HG03354 (cell line): ENCODE measurements at regions not wholly inside any gene's neighbourhood (a gene's known extent, or its start where the extent isn't known, plus 50 kb on each side); places are given as distances from the start of the nearest gene placed in this dataset.

Source experiments
- ATAC-seq: cut with Tn5 transposase; IDR thresholded peaks from one replicate; pipeline ENCODE4 v1.9.1; 2021; ENCODE audit warnings: mild to moderate bottlenecking; ENCODE audit not compliant: unreplicated experiment, poor library complexity, severe bottlenecking

GRCh38 chr7:114755856-114756255 lies 166.0 kb upstream of the MDFIC start:
- no peak for ATAC-seq

GRCh38 chr7:114758661-114759227 lies 163.2 kb upstream of the MDFIC start:
- ATAC-seq, result no peak

DNA sequence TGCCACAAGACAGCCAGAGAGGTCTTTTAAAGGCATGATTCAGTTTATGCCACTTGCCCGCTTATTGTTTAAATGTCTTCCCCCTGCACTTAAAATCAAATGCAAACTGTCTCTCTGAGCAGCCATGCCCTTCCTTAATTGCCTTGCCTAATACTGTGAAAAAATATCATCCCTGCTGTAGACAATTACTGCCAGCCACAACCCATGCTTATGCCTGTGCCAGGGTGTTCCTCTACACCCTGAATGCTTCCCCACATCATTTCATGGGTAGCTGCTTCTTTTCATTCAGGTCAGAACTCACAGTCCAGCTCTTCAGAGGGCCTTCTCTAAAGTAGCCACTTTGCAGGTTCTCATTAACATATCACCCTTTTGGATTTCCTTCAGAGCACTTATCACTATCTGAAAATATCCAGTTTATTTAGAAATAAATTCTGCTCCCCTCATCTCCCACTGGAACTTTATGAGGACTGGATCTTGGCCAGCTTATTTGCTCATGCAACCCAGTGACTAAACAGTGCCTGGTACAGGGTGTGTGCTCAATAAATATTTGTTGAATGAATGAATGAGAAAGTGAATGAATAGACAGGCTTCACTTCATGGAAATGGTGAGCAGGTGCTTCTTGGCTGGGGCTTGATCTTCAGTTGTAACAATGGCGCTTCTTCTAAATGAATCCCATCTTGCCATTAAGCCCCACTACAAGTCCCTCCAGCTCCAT lies 162.4 kb upstream of the MDFIC start:
- ATAC-seq, result no peak

DNA sequence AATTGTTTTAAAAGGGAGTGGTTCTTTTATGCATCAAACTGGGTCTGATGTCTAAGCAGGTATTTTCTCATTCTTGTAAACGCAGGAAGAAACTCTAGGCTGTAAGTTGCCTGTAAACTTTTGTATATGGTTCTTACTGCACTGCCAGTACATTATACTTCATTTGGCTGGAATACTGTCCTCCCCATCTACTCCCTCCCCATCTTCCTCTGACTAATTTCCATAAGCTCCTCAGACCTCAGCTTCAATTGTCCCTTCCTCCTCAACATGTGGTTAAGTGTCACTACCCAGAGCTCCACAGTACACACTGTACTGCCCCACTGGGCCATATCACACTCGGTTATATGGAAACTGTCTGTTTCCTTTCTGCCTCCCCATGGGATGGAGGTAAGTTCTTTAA lies 161.4 kb upstream of the MDFIC start:
- no peak for ATAC-seq

DNA sequence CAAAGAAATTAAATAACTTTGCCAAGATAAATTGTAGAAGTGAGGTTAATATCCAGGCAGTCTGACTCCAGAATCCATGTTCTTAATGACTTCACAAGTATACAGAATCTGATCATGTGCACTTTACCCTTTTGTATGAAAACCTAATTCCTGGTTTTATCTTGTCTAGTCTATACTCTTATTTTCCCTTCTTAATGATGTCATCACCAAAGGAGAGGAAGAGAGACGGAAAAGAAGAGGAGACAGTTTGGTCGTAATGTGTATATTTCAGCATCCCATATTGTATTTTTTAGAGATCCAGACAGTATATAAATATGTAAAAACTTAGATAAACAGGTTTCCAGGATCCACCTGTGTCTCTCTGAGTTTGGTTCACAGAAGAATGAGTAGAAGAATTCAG lies 159.9 kb upstream of the MDFIC start:
- no peak for ATAC-seq

DNA sequence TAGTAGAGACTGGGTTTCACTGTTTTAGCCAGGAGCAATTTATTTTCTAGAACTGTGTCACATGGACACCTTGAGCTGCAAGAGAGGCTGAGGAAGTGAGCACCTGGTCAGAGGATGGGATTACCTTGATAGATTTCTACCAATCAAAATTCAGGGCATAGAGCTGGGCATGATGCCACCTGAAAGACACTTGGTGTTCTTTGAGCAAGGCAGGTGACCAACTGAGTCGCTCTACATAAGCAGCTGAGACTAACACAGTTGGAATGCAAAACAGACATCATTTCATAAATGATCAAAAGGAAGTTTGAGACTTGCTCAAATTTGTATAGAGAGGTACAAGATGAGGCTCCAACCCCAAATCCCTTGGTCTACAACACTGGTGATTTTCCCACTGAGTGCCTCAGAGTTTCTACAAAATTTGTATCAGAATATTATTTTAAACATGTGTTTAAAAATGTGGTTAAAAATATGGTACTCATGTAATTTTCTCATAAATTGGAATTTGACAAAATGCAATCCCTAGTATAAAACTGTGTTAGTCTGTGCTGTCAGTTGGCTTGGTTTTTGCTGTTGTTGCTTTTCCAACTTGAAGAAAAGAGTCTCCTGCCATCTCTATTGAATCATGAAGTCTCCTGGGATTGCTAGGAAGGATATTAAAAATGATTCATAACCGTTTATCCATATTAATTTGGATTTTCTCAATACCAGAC lies 156.4 kb upstream of the MDFIC start:
- no peak for ATAC-seq

- ATAC-seq, result no peak
These were observed 155.9 kb upstream of the MDFIC start for GRCh38 chr7:114766041-114766356.

DNA sequence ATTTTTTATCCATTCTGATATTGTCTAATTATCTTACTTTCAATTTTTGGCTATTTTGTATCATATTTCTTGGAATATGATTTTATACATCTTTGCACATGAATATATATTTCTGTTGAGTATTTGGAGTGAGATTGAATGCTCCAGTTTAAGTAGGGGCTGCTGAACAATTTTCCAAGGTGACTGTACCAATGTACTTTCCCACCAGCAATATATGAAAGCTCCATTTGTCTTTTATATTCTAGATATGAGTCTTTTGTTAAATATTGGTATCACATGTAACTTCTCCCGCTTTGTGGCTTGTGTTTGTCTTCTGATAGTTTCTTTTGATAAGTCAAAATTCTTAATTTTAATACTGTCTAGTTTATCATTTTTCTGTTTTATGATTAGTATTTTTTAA lies 144.6 kb upstream of the MDFIC start:
- ATAC-seq, result no peak

GRCh38 chr7:114783508-114783907 lies 138.4 kb upstream of the MDFIC start:
- no peak for ATAC-seq

GRCh38 chr7:114784177-114784576 lies 137.7 kb upstream of the MDFIC start:
- no peak for ATAC-seq

GRCh38 chr7:114784746-114785145 lies 137.1 kb upstream of the MDFIC start:
- no peak for ATAC-seq

DNA sequence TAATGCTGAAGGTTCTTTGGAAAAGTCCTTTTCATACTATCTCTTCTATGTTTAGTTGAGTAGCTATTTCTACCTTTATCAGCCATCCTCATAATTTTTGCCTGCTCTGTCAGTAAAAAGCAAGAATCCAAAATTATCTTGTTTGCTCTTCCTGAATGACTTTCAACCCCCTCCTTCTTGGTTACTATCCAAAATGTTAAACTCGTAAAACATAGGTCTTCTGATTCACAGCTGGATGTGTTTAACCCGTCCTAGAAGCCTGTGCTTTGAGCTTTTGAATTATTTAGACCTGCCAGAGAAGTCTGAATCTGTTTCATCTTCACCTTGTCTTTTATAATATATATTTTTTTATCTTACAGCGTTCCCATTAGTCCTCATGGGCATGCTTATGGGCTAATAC lies 136.4 kb upstream of the MDFIC start:
- no peak for ATAC-seq

- no peak for ATAC-seq
These were observed 135.4 kb upstream of the MDFIC start for GRCh38 chr7:114786455-114786854.

DNA sequence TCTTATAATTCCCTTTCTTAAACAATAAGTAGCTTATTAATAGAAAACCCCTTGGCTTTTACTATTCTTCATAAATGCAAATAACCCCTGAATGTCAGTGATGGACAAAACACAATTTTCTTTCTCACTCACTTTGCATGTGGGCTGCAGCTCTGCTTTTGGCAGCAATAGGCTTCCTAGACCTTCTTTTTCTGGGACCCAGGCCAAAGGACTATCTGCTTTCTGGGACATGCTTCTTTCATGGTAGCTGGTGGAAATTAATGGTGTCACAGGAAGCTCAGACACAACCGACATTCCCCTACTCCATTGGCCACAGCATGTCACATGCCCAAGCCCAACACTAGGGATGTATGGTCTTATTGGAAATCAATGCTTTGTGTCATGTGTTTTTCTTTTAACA lies 134.3 kb upstream of the MDFIC start:
- ATAC-seq, result no peak

- ATAC-seq, result no peak
These were observed 133.2 kb upstream of the MDFIC start for GRCh38 chr7:114788706-114789105.

DNA sequence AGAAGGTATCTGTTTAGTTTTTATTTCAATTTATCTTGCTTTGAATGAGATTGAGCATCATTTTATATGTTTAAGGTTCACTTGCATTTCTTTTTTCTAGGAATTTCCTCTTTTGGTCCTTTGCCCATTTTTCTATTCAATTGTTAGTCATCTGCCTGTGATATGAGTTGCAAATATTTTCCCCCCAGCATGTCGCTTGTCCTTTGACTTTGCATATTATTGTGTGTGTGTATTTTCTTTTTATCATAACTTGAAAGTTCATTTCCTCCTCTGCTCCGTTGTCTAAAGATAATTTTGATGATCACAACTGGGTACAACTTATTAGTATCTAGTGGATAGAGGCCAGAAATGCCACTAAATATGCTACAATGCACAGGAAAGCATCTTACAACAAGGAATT lies 132.7 kb upstream of the MDFIC start:
- ATAC-seq, result no peak

GRCh38 chr7:114789871-114790311 lies 132.0 kb upstream of the MDFIC start:
- no peak for ATAC-seq

DNA sequence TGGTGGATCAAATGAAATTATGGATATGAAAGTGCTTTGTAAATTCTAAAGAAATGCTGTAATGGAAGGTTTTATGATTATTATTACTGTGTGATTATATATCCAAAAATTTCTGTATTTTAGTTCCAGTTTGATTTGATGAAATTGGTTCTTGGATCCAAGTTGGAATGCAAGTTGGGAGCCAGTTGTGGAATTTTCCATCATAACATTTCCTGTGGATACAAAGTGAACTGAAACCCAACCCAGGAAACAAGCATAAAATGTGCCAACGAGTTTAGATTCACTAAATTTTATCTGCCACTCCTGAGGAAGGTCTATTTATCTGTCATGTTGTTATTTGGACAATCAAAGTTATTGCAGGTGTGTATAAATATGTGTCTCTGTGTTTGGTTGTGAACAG lies 131.4 kb upstream of the MDFIC start:
- no peak for ATAC-seq

GRCh38 chr7:114791771-114792170 lies 130.1 kb upstream of the MDFIC start:
- no peak for ATAC-seq

- ATAC-seq, result no peak
These were observed 128.6 kb upstream of the MDFIC start for GRCh38 chr7:114793155-114793845.

DNA sequence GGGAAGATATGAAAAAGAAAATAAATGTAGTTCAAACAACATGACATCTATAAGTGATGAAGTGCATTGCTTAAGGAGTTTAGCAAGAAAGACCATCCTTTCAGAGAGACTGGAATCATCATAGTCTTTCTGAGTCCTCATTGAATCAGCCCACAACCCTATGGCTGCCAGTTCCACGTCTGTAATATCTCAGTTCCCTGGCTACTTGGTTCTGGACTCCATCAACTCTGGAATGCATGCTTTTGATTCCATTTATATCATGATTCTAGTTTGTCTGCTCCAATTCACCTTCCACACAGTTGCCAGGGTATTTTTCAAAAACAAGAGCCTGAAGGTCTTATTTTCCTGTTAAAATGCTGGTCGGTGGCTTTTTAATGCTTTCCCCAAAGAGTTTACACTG lies 126.4 kb upstream of the MDFIC start:
- ATAC-seq, result no peak
